Right lobe of liver (tissue), 6 donors: ENCODE measurements at regions not wholly inside any gene's neighbourhood (a gene's known extent, or its start where the extent isn't known, plus 50 kb on each side); places are given as distances from the start of the nearest gene placed in this dataset.
A peak's percentile ranks its signal among the peaks of the same experiment; 100 is the strongest.

Experiments
- ATAC-seq, 4 donors: fragments of 200-7000 bp; cut with Tn5 transposase; one replicate each; pipeline ENCODE4 v1.9.1; 2020; ENCODE audit warnings: mild to moderate bottlenecking in 4 of 4, moderate library complexity in 4 of 4
- DNase-seq, 3 donors: peaks; one replicate each; pipeline ENCODE4 v3.0.0-alpha.2; 2020
- H3K27ac ChIP-seq, 3 donors: fragments of 200-600 bp; one replicate each; pipeline ENCODE4 v1.8.0; 2022
- H3K27me3 ChIP-seq, 2 donors: fragments of 200-600 bp; one replicate each; pipeline ENCODE4 v1.8.0; 2022
- H3K36me3 ChIP-seq, 4 donors: fragments of 200-600 bp; sonication (generic) in 1 of 4; one replicate each; pipeline versions ENCODE4 v1.5.1 to v1.8.0; 2017 to 2022; ENCODE audit warnings: control low read depth in 1 of 4
- H3K4me1 ChIP-seq, 4 donors: fragments of 200-600 bp; sonication (generic) in 1 of 4; one replicate each; pipeline versions ENCODE4 v1.5.1 to v1.8.0; 2017 to 2022; ENCODE audit warnings: control low read depth in 1 of 4
- H3K4me3 ChIP-seq, 3 donors: fragments of 200-600 bp; one replicate each; pipeline ENCODE4 v1.8.0; 2022
- H3K9me3 ChIP-seq, 4 donors: fragments of 200-600 bp; sonication (generic) in 1 of 4; one replicate each; pipeline versions ENCODE4 v1.5.1 to v1.8.0; 2017 to 2022; ENCODE audit warnings: control low read depth in 1 of 4
- POLR2A ChIP-seq: fragments of 450-650 bp; IDR thresholded peaks from one replicate; pipeline ENCODE4 v1.6.1; 2017; ENCODE audit warnings: antibody characterized with exemption, mild to moderate bottlenecking
- WGBS: methylation state at CpG from one replicate; pipeline ENCODE4 v1.1.6; 2018; ENCODE audit warnings: low coverage, low lambda C conversion rate; ENCODE audit not compliant: insufficient coverage; ENCODE audit errors: missing lambda C conversion rate; 5-methylcytosine and 5-hydroxymethylcytosine counted together
- intact Hi-C, 2 donors: fragments of 100-400 bp; cut with DNase I; formaldehyde crosslinking; loops; one replicate each; pipeline versions ENCODE4 v1.11.2 to v1.14.1; 2022
- TF ChIP-seq, protein P1 (sequence below), 4 donors: fragments of 200-600 bp in 3 of 4; fragments of 450-650 bp in 1 of 4; IDR thresholded peaks; one replicate each; pipeline versions ENCODE4 v1.5.1 to v1.8.0; 2016 to 2022; ENCODE audit warnings: antibody characterized with exemption in 4 of 4, mild to moderate bottlenecking in 2 of 4
- donor health status: DM: no; HTN: yes; CAD: no.
- donor health status: DM: no; HTN: no; CAD: no.
- donor health status: DM: no; HTN: no; CAD: no.
- donor health status: DM: no; HTN: yes; CAD: no.
- donor health status: DM: no; HTN: yes; CAD: no.

DNA sequence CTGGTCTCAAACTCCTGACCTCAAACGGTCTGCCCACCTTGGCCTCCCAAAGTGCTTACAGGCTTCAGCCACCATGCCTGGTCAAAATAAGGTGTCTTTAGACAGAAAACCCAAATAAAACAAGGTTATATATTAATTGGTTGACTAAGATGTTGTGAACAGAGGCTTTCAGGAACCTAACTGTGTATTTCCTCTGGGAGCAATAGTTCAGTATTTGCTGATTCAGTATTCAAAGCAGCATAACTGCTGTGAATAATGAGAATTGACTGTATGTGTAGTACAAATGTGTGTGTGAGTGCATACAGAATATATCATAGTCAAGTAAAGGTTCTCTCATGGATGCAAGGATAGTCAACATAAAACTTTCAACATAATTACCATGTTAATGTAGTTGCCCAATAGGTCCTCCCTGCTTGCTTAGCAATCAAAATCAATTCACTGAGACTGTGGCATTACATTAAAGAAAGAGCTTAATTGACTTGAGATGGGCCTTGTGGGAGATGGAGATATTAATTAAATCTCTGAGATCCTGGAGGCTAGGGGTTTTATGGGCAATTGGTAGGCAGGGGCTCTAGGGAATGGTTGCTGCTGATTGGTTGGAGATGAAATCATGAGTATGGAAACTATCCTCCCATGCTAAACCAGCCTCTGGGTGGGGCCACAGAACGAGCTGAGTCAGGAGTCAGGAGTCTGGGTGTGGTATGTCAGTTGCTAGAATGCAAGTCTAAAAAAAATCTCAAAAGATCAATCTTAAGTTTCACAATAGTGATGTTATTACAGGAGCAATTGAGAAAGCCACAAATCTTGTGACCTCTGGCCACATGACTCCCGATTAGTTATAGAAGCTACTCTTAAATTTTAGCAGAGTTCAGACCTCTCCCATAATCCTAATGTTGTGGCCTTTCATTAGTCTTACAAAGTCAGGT, 162.7 kb downstream of the AKR1D1 start:
- peak overlapping the region in 2 of 3 donors; percentile 32 to 54 for H3K27ac ChIP-seq
- H3K9me3 ChIP-seq, result no peaks in the 10 kb centered on the region
- ATAC-seq, result peak in 2 of 4 donors; percentile 25 to 38
- H3K4me3 ChIP-seq, result no peak overlapping the region
- no peak for TF ChIP-seq POLR2A
- TF ChIP-seq, protein P1, sequence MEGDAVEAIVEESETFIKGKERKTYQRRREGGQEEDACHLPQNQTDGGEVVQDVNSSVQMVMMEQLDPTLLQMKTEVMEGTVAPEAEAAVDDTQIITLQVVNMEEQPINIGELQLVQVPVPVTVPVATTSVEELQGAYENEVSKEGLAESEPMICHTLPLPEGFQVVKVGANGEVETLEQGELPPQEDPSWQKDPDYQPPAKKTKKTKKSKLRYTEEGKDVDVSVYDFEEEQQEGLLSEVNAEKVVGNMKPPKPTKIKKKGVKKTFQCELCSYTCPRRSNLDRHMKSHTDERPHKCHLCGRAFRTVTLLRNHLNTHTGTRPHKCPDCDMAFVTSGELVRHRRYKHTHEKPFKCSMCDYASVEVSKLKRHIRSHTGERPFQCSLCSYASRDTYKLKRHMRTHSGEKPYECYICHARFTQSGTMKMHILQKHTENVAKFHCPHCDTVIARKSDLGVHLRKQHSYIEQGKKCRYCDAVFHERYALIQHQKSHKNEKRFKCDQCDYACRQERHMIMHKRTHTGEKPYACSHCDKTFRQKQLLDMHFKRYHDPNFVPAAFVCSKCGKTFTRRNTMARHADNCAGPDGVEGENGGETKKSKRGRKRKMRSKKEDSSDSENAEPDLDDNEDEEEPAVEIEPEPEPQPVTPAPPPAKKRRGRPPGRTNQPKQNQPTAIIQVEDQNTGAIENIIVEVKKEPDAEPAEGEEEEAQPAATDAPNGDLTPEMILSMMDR (IDR thresholded peaks at IDR 0.05), result no peak
- intact Hi-C loops, result loop anchor here in 1 of 2 donors (10.0 kb wide), 1 partner anchor 496 kb away; no protein-coding TSS in a partner anchor
- H3K36me3 ChIP-seq, result no peaks in the 10 kb centered on the region
- H3K27me3 ChIP-seq, result no peaks in the 10 kb centered on the region
- peaks cover 0 to 44% (median 5%) of the 10 kb centered on the region in 4 donors for H3K4me1 ChIP-seq
- 32% methylated on average over 3 of the region's 3 CpGs for WGBS
- DNase-seq, result no peak

DNA sequence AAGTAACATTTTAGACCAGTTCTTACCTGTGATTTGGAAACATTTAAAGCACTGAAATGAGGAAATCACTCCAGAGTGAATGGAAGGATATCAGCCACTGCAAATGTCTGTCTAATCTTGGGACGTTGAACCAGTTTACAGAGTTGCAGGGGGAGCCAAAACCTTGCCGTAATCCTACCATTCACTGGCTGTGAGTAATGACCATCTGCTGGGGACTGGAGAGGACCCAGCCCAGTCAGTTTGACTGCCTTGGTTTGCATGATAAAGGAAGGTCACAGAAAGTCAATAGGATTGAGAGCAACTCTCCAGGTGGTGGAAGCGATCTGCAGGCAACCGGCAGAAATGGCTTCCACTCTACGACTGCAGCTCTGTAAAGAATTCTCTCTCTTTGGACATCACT, 167.2 kb downstream of the AKR1D1 start:
- Histone ChIP-seq H3K27me3 (no peaks in the 10 kb centered on the region), H3K9me3 (peaks cover 0 to 3% (median 0%) of the 10 kb centered on the region in 4 donors), H3K27ac (peak overlapping the region in 2 of 3 donors; percentile 12 to 46), H3K36me3 (no peaks in the 10 kb centered on the region), H3K4me3 (no peak overlapping the region), H3K4me1 (peaks cover 0 to 49% (median 11%) of the 10 kb centered on the region in 4 donors)
- peak; percentile 31 to 81 (median 72) for DNase-seq
- TF ChIP-seq, protein P1 (IDR thresholded peaks at IDR 0.05), result peak in 1 of 4 donors; percentile 9
- no peak for TF ChIP-seq POLR2A
- WGBS, result 30% methylated on average over 4 of the region's 5 CpGs
- ATAC-seq, result peak; percentile 86 to 94 (median 87)
- intact Hi-C loops, result no loop called here

DNA sequence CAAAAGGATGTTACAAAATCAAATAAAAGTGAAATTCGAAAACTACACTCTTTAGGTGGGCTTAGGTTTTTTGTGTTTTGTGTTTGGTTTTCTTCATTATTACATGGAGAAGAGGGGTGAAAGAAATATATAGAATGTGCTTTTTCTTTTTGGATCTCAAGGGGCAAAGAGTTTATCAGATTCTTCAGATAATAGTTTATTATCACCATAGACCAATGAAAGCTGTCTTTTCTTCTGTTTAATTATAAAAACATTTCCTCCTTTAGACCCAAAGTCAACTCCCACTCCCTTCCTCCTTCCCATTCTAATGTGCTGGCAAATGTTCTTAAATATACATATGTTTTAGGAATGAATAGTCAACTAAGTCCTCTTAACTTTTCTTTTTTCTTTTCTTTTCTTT, 167.6 kb downstream of the AKR1D1 start:
- Histone ChIP-seq H3K4me1 (peaks cover 0 to 45% (median 10%) of the 10 kb centered on the region in 4 donors), H3K4me3 (no peak overlapping the region), H3K9me3 (peaks cover 0 to 3% (median 0%) of the 10 kb centered on the region in 4 donors), H3K36me3 (no peaks in the 10 kb centered on the region), H3K27me3 (no peaks in the 10 kb centered on the region), H3K27ac (peak overlapping the region in 2 of 3 donors; percentile 12 to 46)
- 27% methylated on average over 1 of the region's 1 CpG for WGBS
- ATAC-seq, result no peak
- intact Hi-C loops, result no loop called here
- DNase-seq, result no peak
- no peak for TF ChIP-seq POLR2A
- TF ChIP-seq, protein P1 (IDR thresholded peaks at IDR 0.05), result no peak

DNA sequence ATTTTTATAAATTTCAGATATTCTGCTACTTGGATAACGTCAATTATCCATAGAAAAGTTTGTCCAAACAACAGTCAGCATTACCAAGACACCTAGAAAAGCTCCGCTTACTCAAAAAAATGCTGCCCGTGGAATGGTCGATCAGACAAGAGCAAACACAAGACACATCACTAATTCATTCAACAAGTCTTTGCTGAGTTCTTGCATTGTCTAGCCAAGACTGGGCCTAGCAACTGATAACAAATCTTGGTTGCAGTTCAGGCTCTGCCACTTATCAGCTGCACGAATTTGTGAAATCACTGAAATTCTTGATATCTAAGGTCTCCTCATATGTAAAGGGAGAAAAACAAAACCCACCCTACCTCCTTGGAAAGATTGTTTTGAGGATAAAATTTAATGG, 168.3 kb downstream of the AKR1D1 start:
- 63% methylated on average over 5 of the region's 5 CpGs for WGBS
- ATAC-seq, result no peak
- intact Hi-C loops, result no loop called here
- Histone ChIP-seq H3K4me3 (no peak overlapping the region), H3K27me3 (no peaks in the 10 kb centered on the region), H3K27ac (peak overlapping the region in 2 of 3 donors; percentile 69 to 70), H3K36me3 (no peaks in the 10 kb centered on the region), H3K9me3 (peaks cover 0 to 3% (median 0%) of the 10 kb centered on the region in 4 donors), H3K4me1 (peaks cover 0 to 39% (median 10%) of the 10 kb centered on the region in 4 donors)
- TF ChIP-seq POLR2A, result no peak
- TF ChIP-seq, protein P1 (IDR thresholded peaks at IDR 0.05), result no peak
- no peak for DNase-seq
